PC-3 (cell line): ENCODE measurements at regions not wholly inside any gene's neighbourhood (a gene's known extent, or its start where the extent isn't known, plus 50 kb on each side); places are given as distances from the start of the nearest gene placed in this dataset.

Experiments used
- CTCF ChIP-seq: fragments of 300-600 bp; sonication (generic); conservative IDR thresholded peaks from 2 replicates; pipeline ENCODE4 v1.5.1; 2017; ENCODE audit warnings: antibody characterized with exemption, low read depth, mild to moderate bottlenecking, low read length
- EZH2 ChIP-seq: fragments of 300-600 bp; sonication (generic); IDR thresholded peaks from one replicate; pipeline ENCODE4 v1.6.1; 2017; ENCODE audit warnings: antibody characterized with exemption, mild to moderate bottlenecking, low read length; ENCODE audit not compliant: unreplicated experiment

GRCh38 chr15:35979608-35980007 lies 433.6 kb upstream of the DPH6 start:
- TF ChIP-seq CTCF (no peak), EZH2 (no peak)
